ENCODE measurements at regions not wholly inside any gene's neighbourhood (a gene's known extent, or its start where the extent isn't known, plus 50 kb on each side); places are given as distances from the start of the nearest gene placed in this dataset.

- TF ChIP-seq CTCF (IDR thresholded peaks at IDR 0.05), result no peak
- no peak overlapping the region for H3K9ac ChIP-seq (ENCODE audit: low read depth in 2 of 2, low read length in 2 of 2)
- DNase-seq, result no peak
Observed at GRCh38 chr3:117322866-117323265, 613.3 kb downstream of the TUSC7 start.

DNA sequence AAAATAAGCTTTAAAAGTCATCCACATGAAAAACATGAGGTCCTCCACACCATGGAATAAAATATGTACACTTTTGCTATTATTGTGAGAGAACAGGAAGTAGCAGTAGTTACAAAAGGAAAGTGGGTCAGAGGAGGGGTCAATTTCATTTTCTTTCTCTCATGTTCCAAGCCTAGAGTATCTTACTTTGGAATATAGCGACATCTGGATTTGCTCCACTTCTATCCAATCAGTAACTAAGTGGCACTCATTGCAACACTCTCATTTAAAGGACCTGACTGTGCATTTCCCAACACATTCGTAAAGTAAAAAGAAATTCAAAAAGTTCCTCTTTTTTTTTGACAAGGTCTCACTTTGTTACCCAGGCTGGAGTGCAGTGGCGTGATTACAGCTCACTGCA, 637.3 kb downstream of the TUSC7 start:
- Histone ChIP-seq H3K36me3 (no peaks in the 10 kb centered on the region), H3K9ac (ENCODE audit: low read depth in 2 of 2, low read length in 2 of 2) (no peak overlapping the region), H3K4me3 (no peak overlapping the region), H3K27me3 (no peaks in the 10 kb centered on the region), H3K27ac (no peak overlapping the region), H3K4me1 (no peaks in the 10 kb centered on the region), H3K9me3 (no peaks in the 10 kb centered on the region)
- intact Hi-C loops (cut with DNase I), result no loop called here
- DNase-seq, result no peak
- no peak for TF ChIP-seq CTCF (IDR thresholded peaks at IDR 0.05)

More at GRCh38 chr3:117322866-117323265, 613.3 kb downstream of the TUSC7 start:
- intact Hi-C loops (cut with DNase I), result no loop called here
- Histone ChIP-seq H3K36me3 (no peaks in the 10 kb centered on the region), H3K9me3 (no peaks in the 10 kb centered on the region), H3K4me3 (no peak overlapping the region), H3K4me1 (no peaks in the 10 kb centered on the region), H3K27me3 (no peaks in the 10 kb centered on the region), H3K27ac (no peak overlapping the region)

DNA sequence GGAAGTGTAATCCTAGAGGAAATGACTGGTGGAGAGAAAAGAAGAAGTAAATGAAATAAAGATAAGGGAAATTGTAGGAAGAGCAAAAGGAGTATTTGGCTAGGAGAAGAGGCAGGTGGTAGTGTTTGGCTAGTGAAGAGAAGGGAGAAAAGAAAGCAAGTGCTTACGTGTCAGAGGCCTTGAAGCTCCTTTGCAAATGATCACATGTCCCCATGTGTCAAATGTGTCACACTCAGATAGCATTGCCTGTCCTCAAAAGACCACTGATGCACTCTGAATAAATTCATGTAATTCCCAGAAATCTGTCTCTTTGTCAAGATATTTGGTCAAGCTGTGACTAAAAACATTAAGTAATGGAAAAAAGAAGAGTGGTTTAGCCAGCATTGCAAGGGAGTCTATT, 639.3 kb downstream of the TUSC7 start:
- H3K9ac ChIP-seq (ENCODE audit: low read depth in 2 of 2, low read length in 2 of 2), result no peak overlapping the region
- DNase-seq, result no peak
- no peaks in the 10 kb centered on the region for H3K9me3 ChIP-seq
- intact Hi-C loops (cut with DNase I), result no loop called here
- no peak overlapping the region for H3K4me3 ChIP-seq
- no peaks in the 10 kb centered on the region for H3K27me3 ChIP-seq
- no peak overlapping the region for H3K27ac ChIP-seq
- H3K36me3 ChIP-seq, result no peaks in the 10 kb centered on the region
- H3K4me1 ChIP-seq, result no peaks in the 10 kb centered on the region
- no peak for TF ChIP-seq CTCF (IDR thresholded peaks at IDR 0.05)

DNA sequence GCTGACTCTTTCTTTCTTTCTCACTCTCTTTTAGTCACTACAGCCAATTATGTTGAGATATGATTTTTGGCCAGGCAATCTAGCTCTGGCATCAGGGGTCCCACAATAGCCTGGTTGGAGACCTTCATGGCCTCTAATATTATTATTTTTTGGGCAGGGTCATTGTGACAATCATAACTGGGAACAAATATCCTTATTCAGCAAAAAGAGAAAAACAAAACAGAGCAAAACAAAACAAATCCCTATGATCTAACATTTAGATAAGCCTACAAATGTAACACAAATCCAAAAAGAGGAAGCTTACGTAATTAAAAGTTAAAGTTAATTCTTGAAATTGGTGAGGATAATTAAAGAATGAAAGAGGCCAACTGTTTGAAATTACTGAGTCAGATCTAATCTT, 640.0 kb downstream of the TUSC7 start:
- Histone ChIP-seq H3K4me1 (no peaks in the 10 kb centered on the region), H3K27me3 (no peaks in the 10 kb centered on the region), H3K9me3 (no peaks in the 10 kb centered on the region), H3K9ac (ENCODE audit: low read depth in 2 of 2, low read length in 2 of 2) (no peak overlapping the region), H3K4me3 (no peak overlapping the region), H3K27ac (no peak overlapping the region), H3K36me3 (no peaks in the 10 kb centered on the region)
- intact Hi-C loops (cut with DNase I), result no loop called here
- DNase-seq, result no peak
- no peak for TF ChIP-seq CTCF (IDR thresholded peaks at IDR 0.05)

GRCh38 chr3:117350371-117350770, 640.8 kb downstream of the TUSC7 start:
- no peaks in the 10 kb centered on the region for H3K4me1 ChIP-seq
- H3K4me3 ChIP-seq, result no peak overlapping the region
- no peaks in the 10 kb centered on the region for H3K36me3 ChIP-seq
- H3K27me3 ChIP-seq, result no peaks in the 10 kb centered on the region
- intact Hi-C loops (cut with DNase I), result loop anchor here (10.0 kb wide), 2 partner anchors 296 to 336 kb away; no protein-coding TSS in a partner anchor
- no peaks in the 10 kb centered on the region for H3K9me3 ChIP-seq
- no peak for TF ChIP-seq CTCF (IDR thresholded peaks at IDR 0.05)
- no peak overlapping the region for H3K9ac ChIP-seq (ENCODE audit: low read depth in 2 of 2, low read length in 2 of 2)
- no peak for DNase-seq
- H3K27ac ChIP-seq, result no peak overlapping the region

DNA sequence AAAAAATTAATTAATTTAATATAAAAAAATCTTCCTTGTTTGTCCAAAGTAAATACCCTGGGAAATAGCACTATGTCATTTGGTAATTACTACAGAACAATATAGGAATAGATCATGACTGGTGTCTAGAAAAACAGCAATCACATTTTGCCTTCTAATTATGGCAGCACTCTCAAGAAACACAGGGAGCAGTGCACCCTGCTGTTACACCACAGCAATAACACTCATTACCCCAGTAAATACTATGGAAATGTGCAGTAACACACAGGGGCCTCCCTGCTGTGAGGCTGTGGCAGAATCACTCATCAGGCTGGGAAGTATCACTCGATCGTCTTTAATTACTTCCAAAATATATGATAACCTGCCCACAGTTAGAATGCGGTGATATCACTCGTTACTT, 646.0 kb downstream of the TUSC7 start:
- no peak overlapping the region for H3K9ac ChIP-seq (ENCODE audit: low read depth in 2 of 2, low read length in 2 of 2)

More for the DNA sequence above, 646.0 kb downstream of the TUSC7 start:
- H3K4me3 ChIP-seq, result no peak overlapping the region
- peak; percentile 39 for TF ChIP-seq CTCF (IDR thresholded peaks at IDR 0.05)
- H3K9me3 ChIP-seq, result no peaks in the 10 kb centered on the region
- H3K36me3 ChIP-seq, result no peaks in the 10 kb centered on the region
- no peaks in the 10 kb centered on the region for H3K27me3 ChIP-seq
- H3K27ac ChIP-seq, result no peak overlapping the region
- peak; percentile 20 for DNase-seq
- intact Hi-C loops (cut with DNase I), result loop anchor here (10.0 kb wide), 2 partner anchors 301 to 341 kb away; no protein-coding TSS in a partner anchor
- no peaks in the 10 kb centered on the region for H3K4me1 ChIP-seq

Data from colonic mucosa (tissue), 4 donors.